ENCODE measurements at regions not wholly inside any gene's neighbourhood (a gene's known extent, or its start where the extent isn't known, plus 50 kb on each side); places are given as distances from the start of the nearest gene placed in this dataset.

DNA sequence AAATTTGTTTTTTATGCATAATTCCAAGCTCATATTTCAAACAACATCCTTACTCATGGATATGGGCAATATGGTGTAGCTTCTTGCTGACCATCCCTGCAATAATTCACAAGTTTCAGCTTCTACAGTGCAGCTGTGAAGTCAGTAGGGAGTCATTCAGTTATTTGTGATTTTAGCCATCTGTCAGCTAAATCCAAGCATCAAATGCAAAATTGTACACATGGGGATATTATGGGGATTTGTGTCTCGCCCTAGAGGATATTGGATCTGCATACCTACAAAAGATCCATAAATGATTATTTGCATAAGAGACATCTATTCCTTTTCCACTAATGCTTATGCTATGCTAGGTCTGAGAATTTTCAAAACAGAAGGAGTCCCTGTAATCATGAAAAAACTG lies 217.9 kb upstream of the SLITRK5 start:
- TF ChIP-seq, protein P1, sequence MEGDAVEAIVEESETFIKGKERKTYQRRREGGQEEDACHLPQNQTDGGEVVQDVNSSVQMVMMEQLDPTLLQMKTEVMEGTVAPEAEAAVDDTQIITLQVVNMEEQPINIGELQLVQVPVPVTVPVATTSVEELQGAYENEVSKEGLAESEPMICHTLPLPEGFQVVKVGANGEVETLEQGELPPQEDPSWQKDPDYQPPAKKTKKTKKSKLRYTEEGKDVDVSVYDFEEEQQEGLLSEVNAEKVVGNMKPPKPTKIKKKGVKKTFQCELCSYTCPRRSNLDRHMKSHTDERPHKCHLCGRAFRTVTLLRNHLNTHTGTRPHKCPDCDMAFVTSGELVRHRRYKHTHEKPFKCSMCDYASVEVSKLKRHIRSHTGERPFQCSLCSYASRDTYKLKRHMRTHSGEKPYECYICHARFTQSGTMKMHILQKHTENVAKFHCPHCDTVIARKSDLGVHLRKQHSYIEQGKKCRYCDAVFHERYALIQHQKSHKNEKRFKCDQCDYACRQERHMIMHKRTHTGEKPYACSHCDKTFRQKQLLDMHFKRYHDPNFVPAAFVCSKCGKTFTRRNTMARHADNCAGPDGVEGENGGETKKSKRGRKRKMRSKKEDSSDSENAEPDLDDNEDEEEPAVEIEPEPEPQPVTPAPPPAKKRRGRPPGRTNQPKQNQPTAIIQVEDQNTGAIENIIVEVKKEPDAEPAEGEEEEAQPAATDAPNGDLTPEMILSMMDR (conservative IDR thresholded peaks at IDR 0.05; ENCODE audit: low read depth, low read length): no peak
- no peak for DNase-seq (ENCODE audit: low read depth)
- no peak overlapping the region for H3K4me3 ChIP-seq (ENCODE audit: low read length)

GRCh38 chr13:87459419-87459818 lies 211.8 kb upstream of the SLITRK5 start:
- TF ChIP-seq, protein P1 (conservative IDR thresholded peaks at IDR 0.05; ENCODE audit: low read depth, low read length): no peak
- H3K4me3 ChIP-seq (ENCODE audit: low read length): no peak overlapping the region
- DNase-seq (ENCODE audit: low read depth): no peak

- no peak overlapping the region for H3K4me3 ChIP-seq (ENCODE audit: low read length)
- no peak for DNase-seq (ENCODE audit: low read depth)
- TF ChIP-seq, protein P1 (conservative IDR thresholded peaks at IDR 0.05; ENCODE audit: low read depth, low read length): no peak
These were observed 173.7 kb upstream of the SLITRK5 start for GRCh38 chr13:87497426-87497825.

DNA sequence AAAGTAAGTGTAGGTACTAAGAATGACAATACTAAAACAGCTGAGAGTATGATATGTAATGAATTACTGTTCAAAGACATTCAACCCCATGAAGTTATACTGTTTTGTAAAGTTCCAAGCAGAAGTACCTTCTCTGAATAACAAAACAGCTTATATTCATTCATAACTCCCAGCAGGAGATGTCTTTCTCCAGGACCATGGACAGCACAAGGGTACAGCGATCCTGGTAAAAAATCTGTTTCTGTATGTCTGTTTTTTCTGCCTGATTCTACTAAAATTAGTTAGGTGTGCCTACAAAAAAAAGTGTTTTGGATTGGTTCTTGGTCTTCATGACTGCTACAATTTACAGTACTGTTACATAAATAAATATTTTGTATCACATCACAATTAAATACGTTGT lies 172.5 kb upstream of the SLITRK5 start:
- TF ChIP-seq, protein P1 (conservative IDR thresholded peaks at IDR 0.05; ENCODE audit: low read depth, low read length): no peak
- peak; percentile 7 for DNase-seq (ENCODE audit: low read depth)
- H3K4me3 ChIP-seq (ENCODE audit: low read length): no peak overlapping the region

DNA sequence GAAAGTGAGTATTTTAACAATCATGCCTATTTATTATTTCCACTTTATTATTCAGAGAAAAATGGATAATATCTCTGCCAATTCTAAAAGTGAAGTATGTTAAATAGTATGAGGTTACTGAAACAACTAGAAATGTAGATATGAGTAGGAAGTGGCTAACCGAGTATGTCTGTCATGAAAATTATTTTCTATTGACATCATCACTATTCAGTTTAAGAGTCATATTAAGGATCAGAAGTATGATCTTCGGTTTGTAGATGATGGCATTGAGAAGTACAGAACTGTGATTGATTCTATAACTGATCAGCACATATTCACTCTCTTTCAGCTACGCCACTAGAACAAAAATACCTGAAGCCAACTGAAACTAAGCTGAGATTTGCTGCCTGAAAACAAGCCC lies 146.4 kb upstream of the SLITRK5 start:
- TF ChIP-seq, protein P1 (conservative IDR thresholded peaks at IDR 0.05; ENCODE audit: low read depth, low read length): no peak
- no peak overlapping the region for H3K4me3 ChIP-seq (ENCODE audit: low read length)
- no peak for DNase-seq (ENCODE audit: low read depth)

GRCh38 chr13:87533776-87534175 lies 137.4 kb upstream of the SLITRK5 start:
- H3K4me3 ChIP-seq (ENCODE audit: low read length): no peak overlapping the region
- no peak for DNase-seq (ENCODE audit: low read depth)
- TF ChIP-seq, protein P1 (conservative IDR thresholded peaks at IDR 0.05; ENCODE audit: low read depth, low read length): no peak

DNA sequence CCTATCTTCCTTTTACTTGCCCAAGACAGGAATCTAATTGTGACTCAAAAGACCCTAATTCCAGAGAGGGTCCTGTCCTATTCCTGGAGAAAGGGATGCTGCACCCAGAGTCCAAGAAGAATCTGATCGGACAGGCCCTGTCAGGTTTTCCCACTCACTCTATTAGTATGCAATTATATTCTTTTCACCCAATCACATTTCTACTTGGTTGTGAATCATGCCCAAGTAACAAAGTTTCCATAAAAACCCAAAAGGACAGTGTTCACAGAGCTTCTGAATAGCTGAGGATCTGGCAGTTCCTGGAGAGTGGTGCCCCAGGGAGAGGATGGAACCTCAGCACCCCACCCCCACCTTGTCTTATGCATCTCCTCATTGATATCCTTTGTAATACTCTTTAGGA lies 135.3 kb upstream of the SLITRK5 start:
- DNase-seq (ENCODE audit: low read depth): no peak
- no peak overlapping the region for H3K4me3 ChIP-seq (ENCODE audit: low read length)
- TF ChIP-seq, protein P1 (conservative IDR thresholded peaks at IDR 0.05; ENCODE audit: low read depth, low read length): no peak

Measured in retinal pigment epithelial cell (primary cell).